ENCODE measurements at regions not wholly inside any gene's neighbourhood (a gene's known extent, or its start where the extent isn't known, plus 50 kb on each side); places are given as distances from the start of the nearest gene placed in this dataset.

DNA sequence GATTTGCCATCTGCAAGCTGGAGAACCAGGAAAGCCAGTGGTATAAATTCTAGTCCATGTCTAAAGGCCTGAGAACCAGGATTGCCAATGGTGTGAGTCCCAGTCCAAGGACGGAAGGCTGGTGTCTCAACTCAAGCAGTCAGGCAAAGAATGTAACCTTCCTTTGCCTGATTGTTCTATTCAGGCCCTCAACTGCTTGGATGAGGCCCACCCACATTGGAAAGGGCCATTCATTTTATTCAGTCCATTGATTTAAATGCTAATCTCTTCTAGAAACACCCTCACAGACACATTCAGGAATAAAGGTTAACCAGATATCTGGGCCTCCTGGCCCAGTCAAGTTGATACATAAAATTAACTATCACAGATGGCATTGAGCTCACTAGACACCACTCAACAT lies 427.8 kb downstream of the ZNF608 start:
- no peak for FAIRE-seq

DNA sequence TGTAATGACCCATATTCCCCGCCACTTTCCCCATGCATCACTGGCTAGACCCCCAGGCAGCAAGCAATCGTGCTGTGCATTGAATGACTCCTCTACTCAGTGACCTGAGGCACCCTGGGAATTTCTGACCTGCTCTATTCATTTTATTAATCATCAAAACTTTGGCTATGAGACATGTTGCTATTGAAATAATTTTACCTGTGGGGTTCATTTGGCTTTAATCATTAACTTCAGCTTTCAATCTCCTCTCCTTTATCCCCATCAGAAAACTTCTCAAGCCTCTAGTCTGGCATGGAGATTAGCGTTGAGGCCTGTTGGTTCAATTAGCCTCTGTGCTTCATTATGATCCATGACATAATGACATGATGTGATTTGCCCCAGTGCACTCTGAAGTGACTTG lies 429.0 kb downstream of the ZNF608 start:
- no peak for FAIRE-seq
- no peaks in the 10 kb centered on the region for H3K27me3 ChIP-seq (ENCODE audit: control insufficient read depth in 2 of 2, insufficient read depth in 2 of 2, low read length in 2 of 2)
- H3K79me2 ChIP-seq (ENCODE audit: control insufficient read depth, insufficient read depth, low read length), result no peaks in the 10 kb centered on the region
- no peak overlapping the region for H3K9ac ChIP-seq (ENCODE audit: insufficient read depth in 1 of 2, low read depth in 2 of 2, low read length in 2 of 2)
- in situ Hi-C loops (cut with MboI) (no loop called here), intact Hi-C loops (cut with micrococcal nuclease) (no loop called here)
- H3K27ac ChIP-seq (ENCODE audit: extremely low read depth, low read depth, low read length), result no peak overlapping the region
- H3K4me1 ChIP-seq (replicated peaks in 1 of 2; ENCODE audit: control insufficient read depth in 2 of 2, insufficient read depth in 2 of 2, low read length in 2 of 2), result no peaks in the 10 kb centered on the region
- no peak for ATAC-seq
- no peak overlapping the region for H3K4me3 ChIP-seq
- WGBS (ENCODE audit: insufficient coverage, low coverage, missing lambda C conversion rate), result 0% methylated on average over 3 of the region's 3 CpGs
- H2AFZ ChIP-seq (ENCODE audit: low read depth, low read length), result no peak overlapping the region
- no peaks in the 10 kb centered on the region for H3K36me3 ChIP-seq (ENCODE audit: control insufficient read depth, insufficient read depth, low read length)
- no peak overlapping the region for H3K4me2 ChIP-seq (ENCODE audit: insufficient read depth, low read length)
- no peaks in the 10 kb centered on the region for H3K9me3 ChIP-seq (replicated peaks; ENCODE audit: control insufficient read depth, insufficient read depth, low read depth, low read length)
- POLR2A ChIA-PET, result no interaction called here
- DNase-seq (ENCODE audit: extremely low read depth in 1 of 4, low spot score in 3 of 4), result no peak
- CTCF ChIA-PET (ENCODE audit: low intra/inter-chr PET ratio), result no interaction called here
- BruUV-seq (replicated peaks), result no TSS peak
- H4K20me1 ChIP-seq (replicated peaks; ENCODE audit: control insufficient read depth, insufficient read depth, low read length), result no peaks in the 10 kb centered on the region
- H3K9me1 ChIP-seq (ENCODE audit: control insufficient read depth, insufficient read depth, low read length), result no peaks in the 10 kb centered on the region
- no peak for TF ChIP-seq FOS (IDR thresholded peaks at IDR 0.05; ENCODE audit: extremely low read depth, insufficient read length)
- no peak for TF ChIP-seq ZNF217 (CRISPR knock-in tag; IDR thresholded peaks at IDR 0.05)
- no peak for TF ChIP-seq ZZZ3 (IDR thresholded peaks at IDR 0.05)
- no peak for TF ChIP-seq EP300 (IDR thresholded peaks at IDR 0.05; ENCODE audit: low read length)
- no peak for TF ChIP-seq ZNF766 (CRISPR knock-in tag; conservative IDR thresholded peaks at IDR 0.05)
- TF ChIP-seq, protein P1, sequence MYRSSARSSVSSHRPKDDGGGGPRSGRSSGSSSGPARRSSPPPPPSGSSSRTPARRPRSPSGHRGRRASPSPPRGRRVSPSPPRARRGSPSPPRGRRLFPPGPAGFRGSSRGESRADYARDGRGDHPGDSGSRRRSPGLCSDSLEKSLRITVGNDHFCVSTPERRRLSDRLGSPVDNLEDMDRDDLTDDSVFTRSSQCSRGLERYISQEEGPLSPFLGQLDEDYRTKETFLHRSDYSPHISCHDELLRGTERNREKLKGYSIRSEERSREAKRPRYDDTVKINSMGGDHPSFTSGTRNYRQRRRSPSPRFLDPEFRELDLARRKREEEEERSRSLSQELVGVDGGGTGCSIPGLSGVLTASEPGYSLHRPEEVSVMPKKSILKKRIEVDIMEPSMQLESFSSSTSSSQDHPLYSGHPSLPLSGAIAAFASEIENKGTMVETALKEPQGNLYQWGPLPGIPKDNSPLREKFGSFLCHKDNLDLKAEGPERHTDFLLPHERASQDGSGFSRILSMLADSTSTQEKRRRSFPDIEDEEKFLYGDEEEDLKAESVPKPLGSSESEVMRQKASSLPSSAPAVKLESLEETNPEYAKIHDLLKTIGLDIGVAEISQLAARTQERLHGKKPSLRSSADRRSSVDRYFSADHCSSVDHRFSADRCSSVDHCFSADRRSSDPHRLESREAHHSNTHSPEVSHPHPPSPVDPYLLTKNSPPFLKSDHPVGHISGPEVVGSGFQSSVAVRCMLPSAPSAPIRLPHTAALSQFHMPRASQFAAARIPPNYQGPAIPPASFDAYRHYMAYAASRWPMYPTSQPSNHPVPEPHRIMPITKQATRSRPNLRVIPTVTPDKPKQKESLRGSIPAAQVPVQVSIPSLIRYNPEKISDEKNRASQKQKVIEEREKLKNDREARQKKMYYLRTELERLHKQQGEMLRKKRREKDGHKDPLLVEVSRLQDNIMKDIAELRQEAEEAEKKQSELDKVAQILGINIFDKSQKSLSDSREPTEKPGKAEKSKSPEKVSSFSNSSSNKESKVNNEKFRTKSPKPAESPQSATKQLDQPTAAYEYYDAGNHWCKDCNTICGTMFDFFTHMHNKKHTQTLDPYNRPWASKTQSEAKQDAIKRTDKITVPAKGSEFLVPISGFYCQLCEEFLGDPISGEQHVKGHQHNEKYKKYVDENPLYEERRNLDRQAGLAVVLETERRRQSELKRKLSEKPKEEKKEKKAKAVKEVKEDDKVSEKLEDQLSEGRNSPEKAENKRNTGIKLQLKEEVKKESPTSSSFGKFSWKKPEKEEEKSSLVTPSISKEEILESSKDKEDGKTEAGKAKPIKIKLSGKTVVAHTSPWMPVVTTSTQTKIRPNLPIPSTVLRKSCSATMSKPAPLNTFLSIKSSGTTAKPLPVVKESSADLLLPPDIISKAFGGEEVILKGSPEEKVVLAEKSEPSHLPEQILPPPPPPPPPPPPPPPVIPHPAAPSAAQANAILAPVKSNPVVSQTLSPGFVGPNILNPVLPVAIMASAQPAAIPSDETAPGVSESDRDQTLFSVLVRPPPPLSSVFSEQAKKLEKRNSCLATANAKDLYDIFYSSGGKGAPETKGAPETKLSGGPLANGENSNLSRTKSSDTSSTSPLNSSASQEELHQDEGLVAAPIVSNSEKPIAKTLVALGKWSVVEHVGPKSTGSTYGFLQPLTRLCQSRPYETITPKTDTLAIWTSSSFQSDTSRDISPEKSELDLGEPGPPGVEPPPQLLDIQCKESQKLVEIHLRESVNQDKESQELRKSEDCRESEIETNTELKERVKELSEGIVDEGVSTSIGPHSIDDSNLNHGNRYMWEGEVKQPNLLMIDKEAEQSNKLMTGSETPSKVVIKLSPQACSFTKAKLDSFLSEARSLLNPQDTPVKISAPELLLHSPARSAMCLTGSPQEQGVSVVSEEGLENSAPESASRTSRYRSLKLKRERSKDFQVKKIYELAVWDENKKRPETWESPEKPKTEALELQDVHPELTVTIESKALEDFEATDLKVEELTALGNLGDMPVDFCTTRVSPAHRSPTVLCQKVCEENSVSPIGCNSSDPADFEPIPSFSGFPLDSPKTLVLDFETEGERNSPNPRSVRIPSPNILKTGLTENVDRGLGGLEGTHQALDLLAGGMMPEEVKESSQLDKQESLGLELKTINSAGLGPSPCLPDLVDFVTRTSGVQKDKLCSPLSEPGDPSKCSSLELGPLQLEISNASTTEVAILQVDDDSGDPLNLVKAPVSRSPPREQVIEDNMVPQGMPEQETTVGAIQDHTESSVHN (IDR thresholded peaks at IDR 0.05; ENCODE audit: borderline replicate concordance in 1 of 2, low read depth in 1 of 2), result no peak
- TF ChIP-seq RHOXF2B (CRISPR knock-in tag; conservative IDR thresholded peaks at IDR 0.05), result no peak
- TF ChIP-seq ZNF586 (CRISPR knock-in tag; conservative IDR thresholded peaks at IDR 0.05), result no peak
- TF ChIP-seq SMARCA5 (IDR thresholded peaks at IDR 0.05), result no peak

More for the DNA sequence above, 427.8 kb downstream of the ZNF608 start:
- CTCF ChIA-PET (ENCODE audit: low intra/inter-chr PET ratio), result no interaction called here
- Histone ChIP-seq H3K36me3 (ENCODE audit: control insufficient read depth, insufficient read depth, low read length) (no peaks in the 10 kb centered on the region), H3K9me1 (ENCODE audit: control insufficient read depth, insufficient read depth, low read length) (no peaks in the 10 kb centered on the region), H3K4me1 (replicated peaks in 1 of 2; ENCODE audit: control insufficient read depth in 2 of 2, insufficient read depth in 2 of 2, low read length in 2 of 2) (no peaks in the 10 kb centered on the region), H3K27me3 (ENCODE audit: control insufficient read depth in 2 of 2, insufficient read depth in 2 of 2, low read length in 2 of 2) (no peaks in the 10 kb centered on the region), H3K4me2 (ENCODE audit: insufficient read depth, low read length) (no peak overlapping the region), H3K4me3 (no peak overlapping the region), H3K9me3 (replicated peaks; ENCODE audit: control insufficient read depth, insufficient read depth, low read depth, low read length) (no peaks in the 10 kb centered on the region), H4K20me1 (replicated peaks; ENCODE audit: control insufficient read depth, insufficient read depth, low read length) (no peaks in the 10 kb centered on the region), H3K79me2 (ENCODE audit: control insufficient read depth, insufficient read depth, low read length) (no peaks in the 10 kb centered on the region), H3K9ac (ENCODE audit: insufficient read depth in 1 of 2, low read depth in 2 of 2, low read length in 2 of 2) (no peak overlapping the region), H3K27ac (ENCODE audit: extremely low read depth, low read depth, low read length) (no peak overlapping the region), H2AFZ (ENCODE audit: low read depth, low read length) (no peak overlapping the region)
- in situ Hi-C loops (cut with MboI), result no loop called here
- TF ChIP-seq ZNF134 (CRISPR knock-in tag; conservative IDR thresholded peaks at IDR 0.05) (peak; percentile 73), PTRF (tag; IDR thresholded peaks at IDR 0.05) (no peak), BRF1 (IDR thresholded peaks at IDR 0.05; ENCODE audit: borderline replicate concordance, extremely low read depth, insufficient read length) (no peak)
- POLR2A ChIA-PET, result no interaction called here
- no peak for ATAC-seq
- intact Hi-C loops (cut with micrococcal nuclease), result no loop called here
- WGBS (ENCODE audit: insufficient coverage, low coverage, missing lambda C conversion rate), result 0% methylated on average over 1 of the region's 1 CpG
- no TSS peak for BruUV-seq (replicated peaks)
- DNase-seq (ENCODE audit: extremely low read depth in 1 of 4, low spot score in 3 of 4), result no peak

All from K562 (cell line).